GM19328 (cell line): ENCODE measurements at regions not wholly inside any gene's neighbourhood (a gene's known extent, or its start where the extent isn't known, plus 50 kb on each side); places are given as distances from the start of the nearest gene placed in this dataset.
"Not testable (repeated sequence)": the region's sequence is repeated elsewhere in the genome, so short reads cannot be mapped to it uniquely, and the experiment has no call there.

Source experiments
- ATAC-seq: cut with Tn5 transposase; IDR thresholded peaks from one replicate; pipeline ENCODE4 v1.9.1; 2021; ENCODE audit warnings: mild to moderate bottlenecking, moderate library complexity; ENCODE audit not compliant: unreplicated experiment

DNA sequence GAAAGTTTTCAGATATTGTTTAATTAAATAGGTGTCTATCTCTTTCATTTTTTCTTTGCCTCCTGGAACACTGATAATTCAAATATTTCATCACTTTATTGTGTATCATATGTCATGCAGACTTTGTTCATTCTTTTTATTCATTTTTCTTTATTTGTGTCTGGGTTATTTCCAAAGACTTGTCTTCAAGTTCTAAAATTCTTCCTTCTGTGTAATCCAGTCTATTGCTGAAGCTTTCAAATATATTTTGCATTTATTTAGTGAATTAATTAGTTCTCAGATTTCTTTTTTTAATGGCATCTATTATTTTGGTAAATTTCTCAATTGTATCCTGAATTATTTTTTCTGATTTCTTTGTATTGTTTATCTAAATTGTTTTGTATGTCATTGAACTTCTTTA, 70.1 kb downstream of the ZNF330 start:
- ATAC-seq, result no peak

DNA sequence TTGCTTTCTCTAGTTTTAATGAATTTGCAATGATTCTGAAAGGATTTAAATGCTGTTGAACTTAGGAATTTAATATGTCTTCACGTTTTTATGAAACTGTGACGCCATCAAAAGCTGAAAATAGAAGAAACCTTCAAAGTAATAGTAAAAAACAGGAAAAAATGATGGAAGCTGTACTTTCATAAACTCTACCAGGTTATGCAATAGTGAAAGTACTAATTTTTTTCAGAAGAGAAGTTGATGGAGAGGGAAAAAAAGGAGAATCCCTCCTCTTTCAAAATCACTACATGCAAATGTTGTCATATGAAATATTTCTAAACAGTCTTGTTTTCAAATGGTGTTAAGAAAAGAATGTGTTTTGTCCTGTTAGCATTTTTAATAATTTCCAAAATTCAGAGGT, 73.6 kb downstream of the ZNF330 start:
- ATAC-seq, result no peak

DNA sequence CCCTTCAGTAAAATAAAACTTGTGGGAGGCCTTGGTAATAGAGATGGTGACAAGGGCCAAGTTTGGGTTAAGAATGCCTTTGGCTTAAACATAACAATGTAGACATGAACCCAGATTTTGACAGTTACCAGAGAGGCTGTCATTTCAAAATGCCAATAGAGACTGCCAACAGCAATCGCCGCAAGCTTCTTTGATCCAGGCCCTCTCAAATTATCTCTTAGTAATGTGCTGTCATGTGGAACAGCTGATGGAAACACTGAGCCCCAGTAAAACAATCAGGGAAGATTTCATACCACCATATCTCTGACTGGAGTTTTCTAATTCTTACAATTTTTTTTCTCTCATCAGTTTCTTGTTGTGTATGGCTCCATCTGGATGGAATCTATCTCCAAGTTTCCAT, 80.5 kb downstream of the ZNF330 start:
- no peak for ATAC-seq

DNA sequence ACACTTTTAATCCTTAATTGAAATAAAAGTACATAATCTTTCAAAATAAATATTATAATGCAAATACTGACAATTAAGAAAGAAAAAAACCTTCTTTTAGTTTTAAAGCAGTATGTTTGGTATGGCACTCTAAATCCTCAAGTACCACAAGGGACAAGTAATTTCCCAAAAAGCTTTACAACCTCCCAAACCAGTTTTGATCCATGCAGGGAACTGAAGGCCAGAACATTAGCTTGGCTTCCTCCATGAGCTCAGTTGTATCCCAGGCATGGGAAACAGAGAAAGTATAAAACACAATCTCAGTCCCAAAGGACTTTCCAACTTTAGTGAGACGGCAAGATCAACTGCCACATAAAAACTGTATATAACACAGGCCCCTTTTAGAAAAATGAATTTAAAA, 82.2 kb downstream of the ZNF330 start:
- ATAC-seq, result no peak

DNA sequence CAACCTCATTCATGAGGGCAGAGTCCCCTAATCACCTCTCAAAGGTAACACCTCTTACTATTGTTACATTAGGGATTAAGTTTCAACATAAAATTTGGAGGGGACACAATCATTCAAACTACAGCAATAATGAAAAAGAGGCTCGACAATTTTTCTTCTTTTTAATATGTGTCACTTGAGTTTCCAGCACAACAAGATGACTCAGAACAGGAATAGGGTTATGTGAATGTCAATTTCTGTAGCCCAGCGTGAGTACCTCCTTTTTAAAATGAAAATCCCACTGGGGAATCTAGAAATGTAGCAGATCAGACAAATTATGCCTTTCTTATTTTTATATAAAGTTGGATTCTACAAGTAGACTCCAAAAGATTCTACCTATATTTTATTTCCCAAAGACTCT, 83.7 kb downstream of the ZNF330 start:
- no peak for ATAC-seq

DNA sequence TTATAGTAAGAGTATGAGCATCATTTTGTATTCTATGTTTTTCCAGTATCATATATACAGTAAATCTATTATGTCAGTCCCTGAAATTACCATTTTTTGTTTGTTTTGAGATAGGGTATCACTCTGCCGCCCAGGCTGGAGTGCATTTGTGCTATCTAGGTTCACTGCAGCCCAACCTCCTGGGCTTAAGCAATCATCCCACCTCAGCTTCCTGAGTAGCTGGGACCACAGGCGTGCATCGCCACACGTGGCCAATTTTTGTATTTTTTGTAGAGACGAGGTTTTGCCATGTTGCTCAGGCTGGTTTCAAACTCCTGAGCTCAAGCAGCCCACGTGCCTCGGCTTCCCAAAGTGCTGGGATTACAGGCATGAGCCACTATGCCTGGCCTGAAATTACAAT, 85.6 kb downstream of the ZNF330 start:
- no peak for ATAC-seq

DNA sequence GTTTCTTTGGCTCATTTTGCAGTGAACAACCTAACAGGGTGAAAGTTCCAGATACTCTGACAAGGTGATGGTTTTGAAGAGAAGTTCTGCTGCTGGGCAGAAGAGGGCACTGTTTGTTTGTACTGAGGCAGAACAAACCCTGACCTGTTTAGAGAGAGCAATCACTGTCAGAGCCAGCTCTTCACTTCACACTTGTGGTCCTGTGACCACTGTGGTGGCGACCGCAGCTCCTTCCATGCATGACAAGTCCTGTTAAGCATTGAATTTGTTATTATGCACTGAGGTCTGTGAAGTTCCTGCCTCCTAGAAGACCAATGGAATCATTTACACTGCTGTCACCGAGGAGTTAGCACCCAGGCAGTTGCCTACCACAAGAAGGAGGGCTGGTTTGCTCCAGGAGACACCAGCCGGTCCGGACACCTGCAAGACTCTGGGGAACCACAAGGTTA, 86.6 kb downstream of the ZNF330 start:
- peak; percentile 98 for ATAC-seq

DNA sequence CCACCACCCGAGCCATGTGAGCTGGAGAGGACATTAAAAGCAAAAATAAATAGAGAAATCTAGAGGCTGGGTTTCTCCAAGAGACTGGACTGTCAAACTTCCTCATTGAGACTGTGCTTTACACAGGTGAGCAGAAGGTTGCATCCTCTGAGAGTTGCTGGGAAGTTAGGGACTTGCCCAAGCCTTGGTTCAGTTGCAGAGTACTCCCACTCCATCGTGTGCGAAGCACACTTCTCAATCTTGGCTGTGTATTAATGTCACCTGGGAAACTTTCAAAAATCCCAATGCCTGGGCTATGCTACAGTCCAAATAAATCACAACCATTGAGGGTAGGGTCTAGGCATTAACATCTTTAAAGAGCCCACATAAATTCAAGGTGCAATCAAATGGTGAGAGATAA, 89.2 kb downstream of the ZNF330 start:
- ATAC-seq, result peak; percentile 25

DNA sequence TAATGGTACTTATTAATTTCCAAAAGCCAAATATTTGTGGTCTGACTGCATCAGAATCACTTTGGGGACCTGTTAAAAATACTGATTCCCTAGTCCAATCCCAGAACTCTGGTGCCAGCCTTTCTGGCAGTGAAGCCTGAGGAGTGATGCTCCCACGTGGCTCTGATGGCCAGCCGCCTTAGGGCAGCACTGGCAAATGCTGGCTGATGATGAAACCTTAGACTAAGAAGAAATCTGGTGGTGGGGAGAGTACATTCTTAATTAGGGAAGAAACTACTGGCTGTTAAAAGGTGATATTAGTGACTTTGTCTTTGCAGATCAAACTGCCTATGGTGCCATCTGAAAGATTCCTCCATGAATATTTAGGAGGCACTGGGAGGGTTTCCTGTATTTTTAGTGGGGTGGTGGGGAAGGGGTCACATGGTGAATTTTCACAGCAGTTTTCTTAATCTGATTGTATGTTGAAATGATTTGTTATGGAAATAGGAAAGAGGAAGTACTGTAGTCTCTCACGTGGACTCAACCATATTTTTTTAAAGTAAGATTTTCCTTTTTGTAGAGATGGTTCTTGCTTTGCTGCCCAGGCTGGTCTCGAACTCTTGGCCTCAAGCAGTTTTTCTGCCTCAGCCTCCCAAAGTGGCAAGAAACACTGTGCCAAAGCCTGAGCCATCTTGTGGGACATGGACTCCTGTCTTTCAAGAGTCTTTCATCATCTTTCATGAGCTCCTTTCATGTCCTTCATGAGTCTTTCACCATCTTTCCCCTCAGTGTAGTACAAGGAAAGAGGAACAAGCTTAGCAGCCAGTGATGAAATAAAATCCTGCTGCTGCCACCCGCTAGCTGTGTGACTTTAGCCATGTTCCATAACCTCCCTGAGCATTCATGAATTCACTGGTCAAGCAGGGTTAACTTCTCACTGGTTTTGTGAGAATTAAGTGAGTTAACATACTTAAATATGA, 90.8 kb downstream of the ZNF330 start:
- no peak for ATAC-seq

DNA sequence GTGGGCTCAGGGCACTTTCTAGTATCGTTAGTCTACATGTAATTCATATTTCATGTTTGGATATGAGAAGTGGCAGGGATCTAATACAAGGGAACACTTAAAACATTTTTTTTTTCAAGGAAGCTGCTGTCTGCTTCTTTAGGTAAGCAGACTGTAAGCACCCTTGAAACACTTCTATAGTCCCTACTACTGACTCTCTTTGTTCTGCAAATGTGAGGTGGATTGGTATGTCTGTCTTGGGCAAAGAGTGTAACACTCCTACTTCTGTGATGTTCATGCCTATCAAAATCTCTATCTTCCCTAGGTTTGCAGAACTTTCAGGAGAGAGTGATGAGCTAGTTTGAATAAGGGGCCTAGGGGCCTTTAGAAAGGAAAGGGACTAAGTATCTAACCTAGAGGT, 93.9 kb downstream of the ZNF330 start:
- ATAC-seq, result no peak

DNA sequence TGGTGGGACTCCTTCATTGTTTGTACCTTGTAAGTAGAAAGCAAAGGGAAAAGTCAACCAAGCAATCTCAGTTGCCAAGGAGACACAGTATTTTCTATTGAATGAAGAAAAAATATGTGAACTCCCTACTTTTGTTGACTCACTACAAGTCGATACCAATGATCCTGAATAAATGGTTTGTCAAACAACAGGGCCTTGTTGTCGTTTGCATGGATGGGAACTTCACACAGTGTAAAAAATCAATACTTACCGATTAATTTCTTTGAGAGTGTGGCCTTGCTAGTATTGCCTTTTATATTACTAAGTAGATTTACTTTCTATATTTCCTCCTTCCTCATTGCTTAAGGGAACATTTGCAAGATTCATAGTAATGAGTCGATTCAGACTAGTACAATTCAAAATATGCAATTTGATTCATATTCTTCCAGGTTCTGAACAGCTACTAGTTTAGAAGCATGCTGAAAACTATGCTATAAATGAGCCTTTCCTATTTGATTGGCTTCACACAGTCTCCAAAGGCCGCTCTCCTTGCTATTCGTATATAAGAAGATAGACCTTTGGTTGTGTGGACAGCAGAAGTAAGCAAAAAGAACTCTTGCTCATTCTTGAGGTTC, 108.0 kb downstream of the ZNF330 start:
- ATAC-seq, result no peak

DNA sequence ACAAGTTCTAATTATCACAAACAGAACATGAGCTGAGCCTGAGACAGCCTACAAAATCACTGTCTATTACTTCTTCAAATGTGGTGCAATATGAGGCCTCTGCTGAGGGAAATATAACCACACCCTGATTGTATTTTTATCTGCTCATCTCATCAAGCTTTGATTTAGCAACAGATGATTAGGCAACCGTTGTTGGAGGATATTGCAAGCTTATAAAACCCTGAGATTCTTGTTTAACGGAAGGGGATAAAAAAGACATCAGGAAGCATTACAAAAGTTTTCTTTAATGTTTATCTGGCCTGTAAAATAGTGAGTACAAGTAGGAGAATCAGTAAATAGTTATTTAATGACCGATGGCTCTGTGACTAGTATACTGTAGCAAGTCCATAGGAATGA, 108.5 kb downstream of the ZNF330 start:
- no peak for ATAC-seq

DNA sequence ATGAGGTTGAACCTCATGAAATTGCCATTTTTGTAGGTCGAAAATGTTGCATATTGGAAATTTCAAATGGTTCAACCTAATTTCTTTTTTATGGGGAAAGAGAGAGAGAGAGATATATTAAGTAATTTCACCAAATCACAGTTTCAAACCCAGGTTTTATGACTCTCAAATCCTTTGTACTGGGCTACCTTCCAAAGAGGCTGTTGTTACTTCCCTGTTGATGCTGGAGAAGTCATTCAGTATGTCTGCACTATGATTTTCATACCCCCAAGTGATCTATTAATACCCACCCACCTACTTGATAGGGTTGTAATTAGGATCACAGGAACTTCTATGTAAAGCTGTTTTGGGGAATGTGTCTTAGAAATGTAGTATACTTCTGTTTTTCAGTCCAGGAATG, 109.9 kb downstream of the ZNF330 start:
- no peak for ATAC-seq

DNA sequence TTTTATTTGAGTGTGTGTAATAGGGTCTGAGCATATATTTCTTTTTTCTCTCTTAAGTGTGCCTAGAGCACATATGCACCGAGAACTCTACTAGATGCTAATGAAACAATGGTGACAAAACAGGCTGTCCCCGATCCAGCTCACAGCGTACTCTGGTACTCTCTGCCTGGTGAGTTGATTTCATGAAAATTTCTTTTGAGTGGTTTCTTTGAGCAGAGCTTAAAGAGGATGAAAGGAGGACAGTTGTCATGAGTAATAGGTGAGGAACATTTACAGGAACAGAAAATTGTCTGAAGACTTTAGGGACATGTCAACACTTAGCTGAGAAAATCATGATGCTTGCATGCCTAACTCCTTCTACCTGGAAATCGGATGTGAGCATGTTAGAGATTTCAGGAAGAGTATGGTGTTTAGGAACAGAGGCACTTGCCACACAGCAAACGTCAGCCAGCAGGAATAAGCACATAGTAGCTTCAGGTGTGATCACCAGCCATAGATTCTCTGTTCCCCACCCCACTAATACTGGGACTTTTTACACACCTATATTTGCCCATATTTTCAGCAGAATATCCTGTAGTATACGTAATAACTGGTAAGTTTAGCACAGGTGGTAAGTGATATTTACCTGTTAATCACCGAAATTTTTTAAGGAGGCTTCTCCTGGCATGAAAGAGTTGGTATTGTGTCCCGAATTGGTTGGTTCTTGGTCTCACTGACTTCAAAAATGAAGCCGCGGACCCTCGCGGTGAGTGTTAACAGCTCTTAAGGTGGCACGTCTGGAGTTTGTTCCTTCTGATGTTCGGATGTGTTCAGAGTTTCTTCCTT, 111.1 kb downstream of the ZNF330 start:
- no peak for ATAC-seq

DNA sequence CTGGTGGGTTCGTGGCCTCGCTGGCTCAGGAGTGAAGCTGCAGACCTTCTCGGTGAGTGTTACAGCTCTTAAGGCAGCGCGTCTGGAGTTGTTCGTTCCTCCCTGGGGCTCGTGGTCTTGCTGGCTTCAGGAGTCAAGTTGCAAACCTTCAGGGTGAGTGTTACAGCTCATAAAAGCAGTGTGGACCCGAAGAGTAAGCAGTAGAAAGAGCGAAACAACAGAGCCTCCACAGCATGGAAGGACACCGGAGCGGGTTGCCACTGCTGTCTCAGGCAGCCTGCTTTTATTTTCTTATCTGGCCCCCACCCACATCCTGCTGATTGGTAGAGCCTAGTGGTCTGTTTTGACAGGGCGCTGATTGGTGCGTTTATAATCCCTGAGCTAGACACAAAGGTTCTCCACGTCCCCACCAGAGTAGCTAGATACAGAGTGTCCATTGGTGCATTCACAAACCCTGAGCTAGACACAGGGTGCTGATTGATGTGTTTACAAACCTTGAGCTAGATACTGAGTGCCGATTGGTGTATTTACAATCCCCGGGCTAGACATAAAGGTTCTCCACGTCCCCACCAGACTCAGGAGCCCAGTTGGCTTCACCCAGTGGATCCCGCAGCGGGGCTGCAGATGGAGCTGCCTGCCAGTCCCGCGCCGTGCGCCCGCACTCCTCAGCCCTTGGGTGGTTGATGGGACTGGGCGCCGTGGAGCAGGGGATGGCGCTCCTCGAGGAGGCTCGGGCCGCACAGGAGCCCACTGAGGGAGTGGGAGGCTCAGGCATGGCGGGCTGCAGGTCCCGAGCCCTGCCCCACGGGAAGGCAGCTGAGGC, 111.9 kb downstream of the ZNF330 start:
- not testable (repeated sequence) for ATAC-seq

DNA sequence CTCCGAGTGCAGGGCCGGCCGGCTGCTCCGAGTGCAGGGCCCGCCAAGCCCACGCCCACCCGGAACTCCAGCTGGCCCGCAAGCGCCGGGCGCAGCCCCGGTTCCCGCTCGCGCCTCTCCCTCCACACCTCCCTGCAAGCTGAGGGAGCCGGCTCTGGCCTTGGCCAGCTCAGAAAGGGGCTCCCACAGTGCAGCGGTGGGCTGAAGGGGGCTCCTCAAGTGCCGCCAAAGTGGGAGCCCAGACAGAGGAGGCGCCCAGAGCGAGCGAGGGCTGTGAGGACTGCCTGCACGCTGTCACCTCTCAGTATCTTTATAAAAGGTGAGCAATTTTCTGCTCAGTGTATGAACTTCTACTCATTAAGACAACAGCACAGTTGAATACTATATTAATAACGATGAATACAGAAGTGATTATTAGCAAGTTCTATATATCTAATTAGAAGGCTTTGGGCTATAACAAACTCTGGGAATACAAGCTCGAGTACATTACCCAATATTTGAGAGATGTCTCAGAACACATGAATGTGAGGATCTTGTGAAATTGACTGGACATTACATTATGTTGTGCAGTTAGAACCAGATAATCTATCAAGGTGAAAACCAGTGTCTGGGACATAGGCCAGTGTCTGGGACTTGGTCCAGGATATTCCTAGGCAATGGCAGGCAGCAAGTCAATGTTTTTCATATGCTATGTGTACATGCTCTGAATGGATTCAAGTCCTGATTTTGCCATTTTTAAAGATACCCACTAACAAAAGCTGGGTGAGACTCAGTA, 112.9 kb downstream of the ZNF330 start:
- ATAC-seq, result not testable (repeated sequence)

DNA sequence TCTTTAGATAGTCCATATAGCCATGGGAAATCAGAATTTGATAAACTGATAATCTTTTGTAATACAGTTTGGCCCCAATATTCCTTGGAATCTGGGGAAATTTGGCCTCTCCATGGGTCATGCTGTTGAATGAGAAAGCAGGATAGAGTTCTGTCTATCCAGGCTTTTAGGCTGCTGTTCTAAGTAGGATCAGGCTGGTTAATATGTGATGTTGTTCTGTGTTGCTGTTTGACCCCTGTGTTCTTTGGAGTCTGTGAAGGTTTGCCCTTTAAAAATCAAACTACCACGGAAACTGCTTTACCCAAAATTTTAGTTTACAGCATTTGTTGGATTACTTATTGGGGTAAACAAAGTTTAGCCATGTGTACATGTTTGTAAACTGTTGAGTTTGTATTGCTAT, 114.5 kb downstream of the ZNF330 start:
- ATAC-seq, result no peak

DNA sequence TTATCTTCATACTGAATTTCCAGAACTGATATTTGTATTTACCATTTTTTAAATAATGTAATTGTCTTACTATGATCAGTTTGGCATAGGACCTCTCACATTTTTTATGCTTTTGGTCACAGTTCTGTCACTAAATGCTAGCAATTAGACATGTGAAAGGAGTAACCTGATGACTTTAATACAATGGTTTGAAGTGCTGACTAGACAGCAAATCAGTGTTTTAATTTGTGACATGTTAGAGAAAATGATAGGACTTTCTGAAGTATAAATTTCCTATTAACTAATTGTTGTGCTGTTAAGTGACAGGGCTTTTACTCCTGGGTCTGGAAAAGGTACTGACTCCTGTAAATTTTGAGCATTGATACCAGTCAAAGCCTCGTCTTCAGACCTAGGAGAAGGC, 117.5 kb downstream of the ZNF330 start:
- ATAC-seq, result no peak

DNA sequence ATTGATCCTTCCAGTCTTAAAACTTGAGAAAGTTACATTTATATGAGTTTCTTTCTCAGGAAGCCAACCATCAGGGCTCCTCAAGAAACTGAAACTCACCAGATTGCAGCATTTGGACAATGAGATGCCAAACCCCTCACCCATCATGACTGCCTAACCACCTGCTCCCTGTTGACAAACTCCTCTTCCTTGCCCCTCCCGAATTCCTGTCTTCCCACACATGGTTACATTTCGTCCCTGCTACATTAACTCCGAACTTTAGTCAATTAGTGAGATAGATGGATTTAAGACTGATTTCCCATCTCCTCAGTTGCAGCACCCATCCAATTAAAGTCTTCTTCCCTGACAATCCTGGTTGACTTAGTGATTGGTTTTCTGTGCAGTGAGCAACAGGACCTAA, 118.7 kb downstream of the ZNF330 start:
- ATAC-seq, result no peak

DNA sequence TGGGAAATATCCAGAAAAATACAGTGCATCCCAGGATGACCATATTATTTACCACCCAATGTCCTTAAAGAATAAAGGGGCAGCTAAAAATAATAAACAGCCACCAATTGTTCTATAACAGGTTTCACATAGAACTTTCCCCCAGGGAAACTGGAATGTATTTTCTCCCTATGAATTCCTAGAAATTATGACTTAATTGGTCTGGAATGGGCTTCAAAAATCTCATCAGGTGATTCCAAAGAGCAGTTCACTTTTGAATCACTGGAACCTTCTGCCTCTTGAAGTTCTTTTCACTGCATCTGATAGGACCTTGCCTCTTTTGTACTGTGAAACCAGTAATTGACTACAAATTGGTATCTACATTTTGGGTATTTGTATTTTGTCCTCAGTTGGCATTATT, 119.3 kb downstream of the ZNF330 start:
- ATAC-seq, result no peak
